ENCODE measurements at regions not wholly inside any gene's neighbourhood (a gene's known extent, or its start where the extent isn't known, plus 50 kb on each side); places are given as distances from the start of the nearest gene placed in this dataset.
"Not testable (repeated sequence)": the region's sequence is repeated elsewhere in the genome, so short reads cannot be mapped to it uniquely, and the experiment has no call there.

DNA sequence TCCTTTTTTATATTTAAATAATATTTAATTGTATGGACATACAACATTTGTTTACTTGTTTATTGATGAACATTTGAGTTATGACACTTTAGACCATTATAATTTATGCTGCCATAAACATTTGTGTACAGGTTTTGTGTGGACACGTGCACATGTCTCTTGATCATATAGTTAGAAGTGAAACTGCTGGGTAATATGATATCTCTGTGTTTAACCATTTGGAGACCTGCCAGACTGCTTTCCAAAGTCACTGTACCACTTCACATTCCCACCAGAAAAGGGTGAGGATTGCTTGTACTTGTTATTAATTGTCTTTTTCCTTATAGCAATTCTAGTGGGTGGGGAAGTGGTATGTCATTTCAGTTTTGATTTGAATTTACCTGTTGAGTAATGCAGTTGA lies 145.6 kb upstream of the KLHL1 start:
- no peak for DNase-seq (ENCODE audit: low read depth)

DNA sequence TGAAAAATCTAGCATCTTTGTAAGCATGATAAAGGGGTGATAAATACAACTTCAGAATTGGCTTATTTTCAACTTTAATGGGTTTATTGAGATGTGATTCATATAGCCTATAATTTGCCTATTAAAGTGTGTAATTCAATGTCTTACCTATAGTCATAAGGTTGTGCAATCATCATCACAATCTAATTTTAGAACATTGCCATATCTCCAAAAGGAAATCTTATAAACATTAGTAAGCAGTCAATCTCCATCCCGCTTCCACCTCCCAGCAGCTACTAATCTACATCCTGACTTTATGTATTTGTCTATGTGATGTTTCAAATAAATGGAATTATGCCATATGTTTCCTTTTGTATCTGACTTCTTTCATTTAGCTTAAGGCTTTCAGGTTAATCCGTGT lies 145.2 kb upstream of the KLHL1 start:
- DNase-seq (ENCODE audit: low read depth), result no peak

DNA sequence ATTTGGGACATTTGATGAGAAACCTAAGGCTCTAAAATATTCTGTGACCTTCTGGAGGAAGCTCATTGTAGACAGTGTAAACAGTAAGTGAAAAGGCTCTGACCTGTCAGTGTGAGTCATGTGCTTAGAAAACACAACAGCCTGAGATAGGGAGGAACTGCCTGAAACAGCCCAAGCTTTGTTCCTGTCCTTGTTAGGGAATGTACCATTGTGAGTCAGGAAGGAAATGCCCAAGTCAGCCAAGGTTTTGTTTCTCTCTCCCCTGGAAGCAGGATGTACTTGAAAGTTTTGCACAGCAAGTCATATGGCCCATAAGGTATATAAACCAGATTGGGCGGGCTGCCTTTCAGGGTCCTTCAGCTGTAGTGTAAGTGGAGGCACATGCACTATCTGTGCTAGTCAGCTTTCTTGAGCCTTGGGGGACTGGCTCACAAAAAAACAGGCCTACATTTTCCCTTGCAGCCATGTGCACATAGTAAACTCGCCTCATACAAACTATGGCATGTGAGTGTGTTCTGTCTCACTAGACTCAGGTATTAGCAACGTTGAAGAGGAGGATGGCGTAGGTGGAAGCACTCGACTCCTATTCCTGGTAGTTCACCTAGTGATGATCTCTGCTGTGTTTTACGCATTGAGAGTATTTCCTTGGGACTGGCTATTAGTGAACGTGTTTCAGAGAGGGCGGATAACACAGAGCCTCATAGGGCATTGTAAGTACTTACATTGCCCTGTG lies 141.2 kb upstream of the KLHL1 start:
- no peak for DNase-seq (ENCODE audit: low read depth)

DNA sequence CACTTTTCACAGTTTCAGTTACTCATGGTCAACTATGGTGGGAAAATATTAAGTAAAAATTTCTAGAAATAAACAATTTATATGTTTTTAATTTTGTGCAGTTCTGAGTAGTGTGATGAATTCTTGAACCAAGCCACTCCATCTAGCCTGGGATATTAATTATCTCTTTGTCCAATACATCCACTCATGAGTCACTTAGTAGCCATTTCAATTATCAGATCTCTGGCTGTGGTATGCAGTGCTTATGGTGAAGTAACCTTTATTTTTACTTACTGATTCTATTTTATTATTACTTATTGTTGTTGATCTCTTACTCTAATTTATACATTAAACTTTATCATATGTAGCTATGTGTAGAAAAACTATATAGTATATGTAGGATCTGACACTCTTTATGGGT lies 128.9 kb upstream of the KLHL1 start:
- DNase-seq (ENCODE audit: low read depth), result no peak

DNA sequence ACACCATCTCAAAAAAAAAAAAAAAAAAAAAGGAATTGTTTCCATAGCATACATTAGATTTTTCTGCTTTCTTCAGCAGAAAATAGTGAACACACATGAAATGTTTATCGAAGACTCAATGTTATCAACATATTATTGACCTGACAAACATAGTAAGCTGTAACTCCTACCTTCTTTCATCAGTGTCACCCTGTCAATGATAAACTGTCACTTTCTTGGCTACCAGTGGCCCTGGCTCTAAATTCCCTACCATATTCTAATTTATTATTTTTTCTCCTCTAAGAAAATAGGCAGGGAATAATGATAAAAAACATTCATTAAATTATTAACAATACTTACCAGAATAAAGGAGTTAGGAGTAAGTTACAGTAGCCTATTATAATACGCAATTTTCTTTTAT lies 127.3 kb upstream of the KLHL1 start:
- DNase-seq (ENCODE audit: low read depth), result no peak

DNA sequence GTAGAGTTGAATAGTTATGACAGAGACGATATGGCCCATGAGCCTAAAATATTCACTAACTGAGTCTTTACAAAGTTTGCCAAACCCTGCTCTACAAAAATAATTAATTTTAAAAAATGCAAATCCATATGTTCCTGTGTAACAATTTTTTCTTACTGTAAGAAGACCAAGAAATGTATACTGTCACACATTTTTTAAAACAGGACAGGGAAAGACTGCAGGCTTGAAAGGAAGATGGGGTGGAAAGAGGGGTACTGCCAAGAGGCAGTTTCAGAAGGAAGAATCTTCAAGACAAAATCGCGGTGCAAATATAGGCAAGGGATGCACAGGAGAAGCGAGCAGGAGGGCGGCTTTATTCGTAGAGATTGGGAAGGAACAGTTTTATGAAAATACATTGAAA lies 115.7 kb upstream of the KLHL1 start:
- no peak for DNase-seq (ENCODE audit: low read depth)

DNA sequence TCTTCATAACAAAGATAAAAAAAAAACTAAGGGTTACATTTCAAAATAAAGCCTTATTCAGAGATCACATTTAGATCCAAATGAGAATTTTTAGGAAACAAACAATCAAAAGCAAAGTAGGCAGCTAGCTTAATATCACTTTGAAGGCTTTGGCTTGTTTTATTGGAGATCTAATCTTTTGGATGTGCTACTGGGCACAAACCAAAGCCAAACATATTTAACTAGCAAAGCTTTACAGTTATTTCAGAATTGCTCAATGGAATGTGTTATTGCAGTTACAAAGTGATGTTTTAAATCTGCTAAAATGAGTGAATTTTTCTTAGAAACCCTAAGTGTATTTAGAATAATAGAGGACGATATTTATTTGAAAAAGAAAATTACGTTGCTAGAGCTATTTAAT lies 114.7 kb upstream of the KLHL1 start:
- DNase-seq (ENCODE audit: low read depth), result no peak

DNA sequence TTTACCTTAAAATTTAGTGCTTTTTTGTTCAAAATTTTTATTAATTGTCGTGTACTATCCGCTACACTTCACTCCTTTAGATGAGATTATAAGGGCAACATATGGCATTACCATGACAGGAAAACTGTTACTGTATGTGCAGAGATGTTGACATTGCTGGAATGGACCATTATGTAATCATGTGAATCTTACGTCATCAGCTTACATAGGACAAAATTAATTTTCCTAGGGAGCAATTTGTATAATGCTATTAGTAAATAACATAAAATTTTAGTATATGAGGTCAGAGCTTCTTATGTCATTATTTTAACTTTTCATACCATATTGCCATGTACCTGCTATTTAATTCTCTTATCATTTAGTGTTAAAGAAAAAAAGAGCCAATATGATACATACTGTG lies 110.4 kb upstream of the KLHL1 start:
- no peak for DNase-seq (ENCODE audit: low read depth)

DNA sequence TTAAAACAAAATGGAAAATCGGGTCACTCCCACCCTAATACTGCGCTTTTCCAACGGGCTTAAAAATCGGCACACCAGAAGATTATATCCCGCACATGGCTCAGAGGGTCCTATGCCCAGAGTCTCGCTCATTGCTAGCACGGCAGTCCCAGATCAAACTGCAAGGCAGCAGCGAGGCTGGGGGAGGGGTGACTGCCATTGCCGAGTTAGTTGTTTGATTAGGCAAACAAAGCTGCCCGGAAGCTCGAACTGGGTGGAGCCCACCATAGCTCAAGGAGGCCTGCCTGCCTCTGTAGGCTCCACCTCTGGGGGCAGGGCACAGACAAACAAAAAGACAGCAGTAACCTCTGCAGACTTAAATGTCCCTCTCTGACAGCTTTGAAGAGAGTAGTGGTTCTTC lies 100.7 kb upstream of the KLHL1 start:
- DNase-seq (ENCODE audit: low read depth), result not testable (repeated sequence)

DNA sequence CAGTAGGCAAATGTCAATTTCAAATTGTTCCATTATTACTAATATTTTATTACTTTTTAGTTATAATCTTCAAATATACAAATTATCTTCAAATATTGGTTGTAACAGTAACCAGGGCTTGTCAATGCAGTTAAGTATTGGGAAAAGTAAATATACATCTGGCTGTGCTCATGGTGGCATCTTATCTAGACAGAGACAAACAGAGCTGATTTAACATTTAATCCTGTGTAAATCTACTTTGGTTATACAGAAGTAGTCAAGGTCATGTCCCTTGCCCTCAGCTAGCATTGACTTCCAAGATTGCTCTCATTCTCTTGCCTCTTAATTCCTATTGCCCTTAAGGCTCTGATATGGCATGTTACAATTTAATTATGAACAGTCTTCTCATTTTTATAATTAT lies 98.4 kb upstream of the KLHL1 start:
- no peak for DNase-seq (ENCODE audit: low read depth)

DNA sequence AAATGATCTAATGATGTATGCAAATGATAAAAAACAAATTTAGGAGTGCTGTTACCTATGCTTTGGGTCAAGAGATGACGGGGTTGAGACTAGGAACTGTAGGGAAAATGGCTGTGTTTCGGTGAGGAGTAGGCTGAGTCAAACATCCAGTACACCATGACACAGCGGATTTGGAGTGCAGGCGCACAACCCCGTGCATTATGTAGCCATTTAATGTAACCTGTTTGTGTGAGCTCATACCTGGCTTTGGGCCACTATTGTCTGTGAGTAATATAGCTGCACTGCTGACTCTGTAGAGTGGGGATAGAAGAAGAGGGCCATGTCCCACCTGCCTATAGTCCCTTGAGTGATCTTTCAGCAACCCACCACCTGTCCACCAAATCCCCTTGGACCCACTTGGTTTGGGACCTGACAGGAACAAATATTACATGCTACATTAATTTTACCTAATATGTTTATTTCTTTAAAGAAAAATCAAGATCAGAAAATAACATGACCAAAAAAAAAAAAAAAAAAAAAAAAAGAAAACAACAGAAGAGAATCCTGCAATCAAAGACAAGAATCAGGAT lies 95.5 kb upstream of the KLHL1 start:
- no peak for DNase-seq (ENCODE audit: low read depth)

DNA sequence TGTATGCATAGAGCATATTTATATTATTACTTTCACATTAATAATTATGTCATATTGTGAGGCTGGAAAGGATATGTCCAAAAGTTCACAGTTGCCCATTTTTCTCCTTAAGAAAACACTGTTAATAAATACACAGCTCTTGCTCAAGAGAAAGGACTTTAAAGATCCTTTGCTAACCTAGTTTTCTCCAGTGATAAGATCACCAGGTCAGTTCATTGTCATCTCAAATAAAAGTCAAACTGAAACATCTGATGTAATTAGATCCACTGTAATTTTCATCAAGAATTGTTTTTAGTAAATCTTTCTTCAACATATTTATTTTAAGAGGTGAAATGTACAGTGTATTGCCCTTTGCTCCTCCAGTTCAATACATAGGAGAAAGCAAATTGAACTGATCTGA lies 82.8 kb upstream of the KLHL1 start:
- no peak for DNase-seq (ENCODE audit: low read depth)

DNA sequence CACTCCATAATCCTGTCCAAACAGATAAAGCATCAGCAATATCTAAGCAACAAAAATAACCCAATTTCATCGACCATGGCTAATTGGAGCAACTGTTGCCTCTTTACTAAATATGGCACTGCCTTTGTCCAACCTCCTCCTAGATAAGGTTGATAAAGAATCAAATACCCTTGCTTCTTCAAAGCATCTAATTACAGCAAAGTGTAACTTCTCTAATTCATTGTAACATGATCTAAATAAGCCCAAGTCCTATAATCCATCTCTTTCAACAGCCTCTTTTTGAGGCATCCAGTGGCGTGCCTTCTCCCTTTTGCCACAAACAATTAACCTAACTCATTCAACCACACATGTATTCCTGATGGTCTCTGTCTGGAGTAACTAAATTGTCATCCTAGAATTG lies 81.7 kb upstream of the KLHL1 start:
- no peak for DNase-seq (ENCODE audit: low read depth)

DNA sequence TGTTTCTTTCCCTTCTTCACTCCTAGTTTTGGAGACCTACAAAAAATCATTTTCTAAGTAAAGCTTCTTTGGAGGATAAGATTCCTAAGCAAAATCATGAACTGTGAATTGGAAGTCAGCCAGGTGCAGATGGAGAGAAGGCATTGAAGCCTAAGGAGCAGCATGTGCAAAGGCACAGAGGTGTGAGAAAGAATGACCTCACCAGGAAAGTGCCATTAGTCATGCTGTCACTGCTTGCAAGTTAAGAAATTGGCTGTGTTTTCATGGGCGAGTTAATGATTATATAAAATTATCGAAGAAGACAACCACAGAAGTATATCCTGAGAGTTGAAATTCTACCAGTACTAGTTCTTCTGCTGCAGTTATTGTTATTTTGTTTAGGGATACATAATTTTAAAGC lies 80.3 kb upstream of the KLHL1 start:
- DNase-seq (ENCODE audit: low read depth), result no peak

DNA sequence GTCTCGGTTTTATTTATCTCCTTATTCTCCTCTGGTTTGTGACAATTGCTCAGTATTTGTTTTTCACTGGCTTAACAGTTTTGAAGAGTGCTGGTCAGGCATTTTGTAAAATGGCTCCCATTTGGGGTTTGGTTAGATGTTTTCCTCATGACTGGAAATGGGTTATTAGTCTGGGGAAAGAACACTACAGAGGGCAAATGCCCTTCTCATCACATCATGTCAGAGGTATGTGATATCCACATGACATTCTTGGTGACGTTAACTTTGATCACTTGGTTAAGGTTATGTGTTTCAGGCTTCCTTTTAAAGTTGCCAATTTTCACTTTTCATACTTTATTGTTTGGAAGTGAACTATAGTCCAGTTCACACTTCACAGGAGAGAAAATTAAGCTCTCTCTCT lies 74.8 kb upstream of the KLHL1 start:
- no peak for DNase-seq (ENCODE audit: low read depth)
